Neural cell (in vitro differentiated cells): ENCODE measurements at regions not wholly inside any gene's neighbourhood (a gene's known extent, or its start where the extent isn't known, plus 50 kb on each side); places are given as distances from the start of the nearest gene placed in this dataset.

Source experiments
- H2AFZ ChIP-seq: fragments of 200-600, 300-800 bp; sonication (generic), shearing (Covaris generic); 2 replicates; pipeline ENCODE4 v1.6.0; 2014; ENCODE audit warnings: low read depth, mild to moderate bottlenecking, antibody characterized with exemption, low read length, moderate library complexity
- H3F3A ChIP-seq: fragments of 200-600 bp; shearing (Covaris generic); 2 replicates; pipeline ENCODE4 v1.6.1; 2016; ENCODE audit warnings: mild to moderate bottlenecking, moderate library complexity, mixed read lengths, antibody characterized with exemption, low read length; ENCODE audit not compliant: insufficient read depth, poor library complexity, severe bottlenecking
- H3K27ac ChIP-seq: fragments of 200-600, 300-800 bp; sonication (generic), shearing (Covaris generic); 2 replicates; pipeline ENCODE4 v1.5.1; 2014; ENCODE audit warnings: mild to moderate bottlenecking, low read length, moderate library complexity
- H3K27me3 ChIP-seq: fragments of 300-800, 200-600 bp; sonication (generic), shearing (Covaris generic); 2 replicates; pipeline ENCODE4 v1.6.0; 2014; ENCODE audit warnings: mild to moderate bottlenecking, low read depth, low read length, moderate library complexity; ENCODE audit not compliant: insufficient read depth
- H3K36me3 ChIP-seq: fragments of 300-800, 200-600 bp; sonication (generic), shearing (Covaris generic); 2 replicates; pipeline ENCODE4 v1.5.1; 2014; ENCODE audit warnings: mild to moderate bottlenecking, antibody characterized with exemption, low read length, moderate library complexity; ENCODE audit not compliant: insufficient read depth
- H3K4me2 ChIP-seq: fragments of 300-800, 200-600 bp; sonication (generic), shearing (Covaris generic); 2 replicates; pipeline ENCODE4 v1.6.0; 2014; ENCODE audit warnings: mild to moderate bottlenecking, low read length
- H3K4me3 ChIP-seq: fragments of 300-800, 200-600 bp; sonication (generic), shearing (Covaris generic); 2 replicates; pipeline ENCODE4 v1.5.1; 2014; ENCODE audit warnings: mild to moderate bottlenecking, low read length, moderate library complexity
- H3K79me2 ChIP-seq: fragments of 200-600 bp; shearing (Covaris generic); replicated peaks from 2 replicates; pipeline ENCODE4 v1.6.0; 2014; ENCODE audit warnings: mild to moderate bottlenecking, low read length, moderate library complexity; ENCODE audit not compliant: insufficient read depth
- H3K9ac ChIP-seq: fragments of 300-800, 200-600 bp; sonication (generic), shearing (Covaris generic); 2 replicates; pipeline ENCODE4 v1.6.1; 2016; ENCODE audit warnings: mild to moderate bottlenecking, low read length, mixed read lengths
- H3K9me2 ChIP-seq: fragments of 200-600 bp; shearing (Covaris generic); 2 replicates; pipeline ENCODE4 v1.6.1; 2016; ENCODE audit warnings: mild to moderate bottlenecking, low read length, mixed read lengths; ENCODE audit not compliant: insufficient read depth
- H3K9me3 ChIP-seq: fragments of 200-600, 300-800 bp; sonication (generic), shearing (Covaris generic); 2 replicates; pipeline ENCODE4 v1.6.1; 2016; ENCODE audit warnings: mild to moderate bottlenecking, mixed run types, low read length, moderate library complexity, mixed read lengths
- H4K20me1 ChIP-seq: fragments of 200-600 bp; shearing (Covaris generic); 2 replicates; pipeline ENCODE4 v1.6.1; 2016; ENCODE audit warnings: mild to moderate bottlenecking, mixed run types; ENCODE audit not compliant: insufficient read depth
- EP300 ChIP-seq: fragments of 450-650 bp; conservative IDR thresholded peaks from 2 replicates; pipeline ENCODE4 v1.6.1; 2014; ENCODE audit warnings: antibody characterized with exemption, mild to moderate bottlenecking, moderate library complexity; ENCODE audit not compliant: poor library complexity, severe bottlenecking
- EZH2 ChIP-seq: fragments of 200-600, 300-800 bp; shearing (Covaris generic), sonication (generic); IDR thresholded peaks from 2 replicates; pipeline ENCODE4 v1.6.1; 2014; ENCODE audit warnings: antibody characterized with exemption, low read length, borderline replicate concordance, mild to moderate bottlenecking; ENCODE audit not compliant: insufficient read depth, poor library complexity, severe bottlenecking
- MXI1 ChIP-seq: fragments of 450-650 bp; conservative IDR thresholded peaks from 2 replicates; pipeline ENCODE4 v1.6.1; 2014; ENCODE audit warnings: antibody characterized with exemption, mild to moderate bottlenecking; ENCODE audit not compliant: poor library complexity, severe bottlenecking
- POLR2AphosphoS5 ChIP-seq: IDR thresholded peaks from 2 replicates; pipeline ENCODE4 v1.6.1; 2012
- RAD21 ChIP-seq: fragments of 450-650 bp; conservative IDR thresholded peaks from 2 replicates; pipeline ENCODE4 v1.6.1; 2014; ENCODE audit warnings: antibody characterized with exemption, mild to moderate bottlenecking, moderate library complexity
- SMC3 ChIP-seq: fragments of 450-650 bp; conservative IDR thresholded peaks from 2 replicates; pipeline ENCODE4 v1.6.1; 2014; ENCODE audit warnings: antibody characterized with exemption, mild to moderate bottlenecking, moderate library complexity; ENCODE audit not compliant: poor library complexity
- TAF1 ChIP-seq: IDR thresholded peaks from 2 replicates; pipeline ENCODE4 v1.6.1; 2012; ENCODE audit warnings: low read depth
- TF ChIP-seq, protein P1 (sequence below): IDR thresholded peaks from 2 replicates; pipeline ENCODE4 v1.6.1; 2012; ENCODE audit warnings: borderline replicate concordance
- TF ChIP-seq, protein P2 (sequence below): fragments of 450-650 bp; IDR thresholded peaks from 2 replicates; pipeline ENCODE4 v1.5.1; 2014; ENCODE audit warnings: antibody characterized with exemption, mild to moderate bottlenecking, moderate library complexity; ENCODE audit not compliant: poor library complexity, severe bottlenecking

GRCh38 chr4:166499820-166500219, 626.8 kb downstream of the TLL1 start:
- Histone ChIP-seq H3K9me2 (no peaks in the 10 kb centered on the region), H3K27ac (no peak overlapping the region), H3K9ac (no peak overlapping the region), H3K9me3 (no peaks in the 10 kb centered on the region), H3K4me3 (no peak overlapping the region), H3K79me2 (no peaks in the 10 kb centered on the region), H4K20me1 (no peaks in the 10 kb centered on the region), H3K27me3 (no peaks in the 10 kb centered on the region), H3K36me3 (no peaks in the 10 kb centered on the region), H3F3A (no peaks in the 10 kb centered on the region), H2AFZ (no peak overlapping the region), H3K4me2 (no peak overlapping the region)
- TF ChIP-seq TAF1 (no peak), POLR2AphosphoS5 (no peak), SMC3 (no peak), EZH2 (no peak), EP300 (no peak), RAD21 (no peak), MXI1 (no peak)
- TF ChIP-seq, protein P1, sequence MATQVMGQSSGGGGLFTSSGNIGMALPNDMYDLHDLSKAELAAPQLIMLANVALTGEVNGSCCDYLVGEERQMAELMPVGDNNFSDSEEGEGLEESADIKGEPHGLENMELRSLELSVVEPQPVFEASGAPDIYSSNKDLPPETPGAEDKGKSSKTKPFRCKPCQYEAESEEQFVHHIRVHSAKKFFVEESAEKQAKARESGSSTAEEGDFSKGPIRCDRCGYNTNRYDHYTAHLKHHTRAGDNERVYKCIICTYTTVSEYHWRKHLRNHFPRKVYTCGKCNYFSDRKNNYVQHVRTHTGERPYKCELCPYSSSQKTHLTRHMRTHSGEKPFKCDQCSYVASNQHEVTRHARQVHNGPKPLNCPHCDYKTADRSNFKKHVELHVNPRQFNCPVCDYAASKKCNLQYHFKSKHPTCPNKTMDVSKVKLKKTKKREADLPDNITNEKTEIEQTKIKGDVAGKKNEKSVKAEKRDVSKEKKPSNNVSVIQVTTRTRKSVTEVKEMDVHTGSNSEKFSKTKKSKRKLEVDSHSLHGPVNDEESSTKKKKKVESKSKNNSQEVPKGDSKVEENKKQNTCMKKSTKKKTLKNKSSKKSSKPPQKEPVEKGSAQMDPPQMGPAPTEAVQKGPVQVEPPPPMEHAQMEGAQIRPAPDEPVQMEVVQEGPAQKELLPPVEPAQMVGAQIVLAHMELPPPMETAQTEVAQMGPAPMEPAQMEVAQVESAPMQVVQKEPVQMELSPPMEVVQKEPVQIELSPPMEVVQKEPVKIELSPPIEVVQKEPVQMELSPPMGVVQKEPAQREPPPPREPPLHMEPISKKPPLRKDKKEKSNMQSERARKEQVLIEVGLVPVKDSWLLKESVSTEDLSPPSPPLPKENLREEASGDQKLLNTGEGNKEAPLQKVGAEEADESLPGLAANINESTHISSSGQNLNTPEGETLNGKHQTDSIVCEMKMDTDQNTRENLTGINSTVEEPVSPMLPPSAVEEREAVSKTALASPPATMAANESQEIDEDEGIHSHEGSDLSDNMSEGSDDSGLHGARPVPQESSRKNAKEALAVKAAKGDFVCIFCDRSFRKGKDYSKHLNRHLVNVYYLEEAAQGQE, result no peak
- TF ChIP-seq, protein P2, sequence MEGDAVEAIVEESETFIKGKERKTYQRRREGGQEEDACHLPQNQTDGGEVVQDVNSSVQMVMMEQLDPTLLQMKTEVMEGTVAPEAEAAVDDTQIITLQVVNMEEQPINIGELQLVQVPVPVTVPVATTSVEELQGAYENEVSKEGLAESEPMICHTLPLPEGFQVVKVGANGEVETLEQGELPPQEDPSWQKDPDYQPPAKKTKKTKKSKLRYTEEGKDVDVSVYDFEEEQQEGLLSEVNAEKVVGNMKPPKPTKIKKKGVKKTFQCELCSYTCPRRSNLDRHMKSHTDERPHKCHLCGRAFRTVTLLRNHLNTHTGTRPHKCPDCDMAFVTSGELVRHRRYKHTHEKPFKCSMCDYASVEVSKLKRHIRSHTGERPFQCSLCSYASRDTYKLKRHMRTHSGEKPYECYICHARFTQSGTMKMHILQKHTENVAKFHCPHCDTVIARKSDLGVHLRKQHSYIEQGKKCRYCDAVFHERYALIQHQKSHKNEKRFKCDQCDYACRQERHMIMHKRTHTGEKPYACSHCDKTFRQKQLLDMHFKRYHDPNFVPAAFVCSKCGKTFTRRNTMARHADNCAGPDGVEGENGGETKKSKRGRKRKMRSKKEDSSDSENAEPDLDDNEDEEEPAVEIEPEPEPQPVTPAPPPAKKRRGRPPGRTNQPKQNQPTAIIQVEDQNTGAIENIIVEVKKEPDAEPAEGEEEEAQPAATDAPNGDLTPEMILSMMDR, result no peak

DNA sequence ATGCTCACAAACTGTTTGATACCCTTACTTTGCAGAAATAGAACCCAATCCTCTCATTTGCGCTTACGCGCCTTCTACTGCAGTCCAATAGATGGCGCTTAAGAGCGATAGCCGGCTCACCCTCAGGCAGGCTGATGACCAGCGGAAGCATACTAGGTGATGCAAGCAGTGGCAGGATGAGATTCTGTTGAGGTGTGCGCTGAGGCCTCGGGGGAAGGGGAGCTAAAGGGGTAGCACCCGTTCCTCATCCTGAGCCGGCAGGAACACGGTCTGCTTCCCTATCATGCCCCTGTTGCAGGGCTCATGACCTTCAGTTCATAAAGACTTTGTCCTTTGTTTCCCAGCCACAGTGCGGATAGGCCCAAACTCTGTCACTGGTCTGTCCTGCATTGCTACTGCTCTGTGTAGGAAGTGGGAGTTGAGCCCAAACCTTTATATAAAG, 628.9 kb downstream of the TLL1 start:
- Histone ChIP-seq H4K20me1 (no peaks in the 10 kb centered on the region), H3K27me3 (no peaks in the 10 kb centered on the region), H3K4me2 (no peak overlapping the region), H3K79me2 (no peaks in the 10 kb centered on the region), H3K9me3 (no peaks in the 10 kb centered on the region), H3K9ac (no peak overlapping the region), H2AFZ (no peak overlapping the region), H3K27ac (no peak overlapping the region), H3K36me3 (no peaks in the 10 kb centered on the region), H3K9me2 (no peaks in the 10 kb centered on the region), H3F3A (no peaks in the 10 kb centered on the region), H3K4me3 (no peak overlapping the region)
- TF ChIP-seq EP300, result no peak
- TF ChIP-seq, protein P1, result no peak
- TF ChIP-seq SMC3, result no peak
- no peak for TF ChIP-seq TAF1
- TF ChIP-seq RAD21, result no peak
- no peak for TF ChIP-seq MXI1
- TF ChIP-seq, protein P2, result no peak
- no peak for TF ChIP-seq EZH2
